ENCODE measurements at regions not wholly inside any gene's neighbourhood (a gene's known extent, or its start where the extent isn't known, plus 50 kb on each side); places are given as distances from the start of the nearest gene placed in this dataset.

- DNase-seq (ENCODE audit: low spot score) = no peak
These were observed 426.7 kb upstream of the ID4 start for GRCh38 chr6:19410481-19410880.

- no peak for DNase-seq (ENCODE audit: low spot score)
These were observed 423.8 kb upstream of the ID4 start for GRCh38 chr6:19413323-19413722.

GRCh38 chr6:19415605-19416326 is 421.4 kb upstream of the ID4 start:
- no peak for DNase-seq (ENCODE audit: low spot score)

DNA sequence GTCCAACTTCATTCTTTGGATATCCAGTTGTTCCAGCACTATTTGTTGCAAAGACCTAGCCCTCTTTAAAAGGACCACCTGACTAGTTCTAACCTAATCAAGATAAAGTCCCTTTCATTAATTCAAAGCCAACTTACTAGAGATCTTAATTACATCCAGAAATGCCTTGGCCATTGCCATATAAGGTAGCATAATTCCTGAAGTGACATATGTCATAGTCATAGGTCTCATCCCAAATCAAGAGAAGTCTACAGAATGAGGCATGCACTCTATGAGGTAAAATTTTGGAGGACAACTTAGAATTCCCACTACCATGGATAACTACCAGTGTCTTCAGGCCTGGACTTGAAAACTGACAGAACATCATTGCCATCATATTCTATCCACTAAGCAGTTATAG is 420.4 kb upstream of the ID4 start:
- no peak for DNase-seq (ENCODE audit: low spot score)

GRCh38 chr6:19417713-19418112 is 419.5 kb upstream of the ID4 start:
- DNase-seq (ENCODE audit: low spot score) = no peak

- DNase-seq (ENCODE audit: low spot score) = no peak
These were observed 412.3 kb upstream of the ID4 start for GRCh38 chr6:19424853-19425252.

GRCh38 chr6:19427548-19427947 is 409.6 kb upstream of the ID4 start:
- no peak for DNase-seq (ENCODE audit: low spot score)

GRCh38 chr6:19432966-19433498 is 404.1 kb upstream of the ID4 start:
- no peak for DNase-seq (ENCODE audit: low spot score)

DNA sequence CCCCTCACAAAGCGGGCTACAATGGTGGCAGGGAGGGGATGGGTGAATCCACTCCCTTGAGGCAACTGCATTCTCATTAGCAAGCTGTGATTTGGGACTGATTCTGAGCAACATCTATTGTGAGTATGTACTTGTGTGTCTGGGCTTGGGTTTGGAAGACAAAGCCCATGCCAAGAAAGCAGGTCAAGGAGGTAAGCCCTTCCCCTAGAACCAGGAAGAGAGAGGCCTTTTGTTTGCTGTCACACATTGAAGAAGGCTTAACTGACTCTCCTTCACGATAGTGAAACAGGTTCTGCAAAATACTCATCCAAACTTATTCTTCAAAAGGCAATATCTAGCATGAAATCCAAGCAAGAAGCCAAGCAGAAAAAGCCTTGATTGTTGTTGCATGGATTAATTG is 403.1 kb upstream of the ID4 start:
- no peak for DNase-seq (ENCODE audit: low spot score)

GRCh38 chr6:19435755-19436154 is 401.4 kb upstream of the ID4 start:
- no peak for DNase-seq (ENCODE audit: low spot score)

- no peak for DNase-seq (ENCODE audit: low spot score)
These were observed 398.4 kb upstream of the ID4 start for GRCh38 chr6:19438566-19439353.

DNA sequence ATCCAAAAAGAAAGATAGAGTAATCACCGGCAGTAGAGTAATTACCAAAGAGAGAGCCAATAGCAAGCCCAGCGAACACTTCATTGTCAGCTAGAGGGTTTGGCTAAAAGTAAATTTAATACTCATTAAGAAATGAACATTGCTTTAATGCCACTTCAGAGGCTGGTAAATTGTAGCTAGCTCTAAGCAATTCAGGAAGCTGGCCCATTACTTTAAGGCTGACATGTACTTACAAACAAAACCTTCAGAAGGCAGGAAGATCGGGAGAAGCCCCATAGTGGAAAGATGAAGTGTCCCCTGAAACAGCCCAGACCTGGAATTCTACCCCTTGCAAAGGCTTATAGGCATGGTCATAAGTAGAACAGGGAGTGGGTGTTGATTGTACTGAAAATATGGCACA is 396.6 kb upstream of the ID4 start:
- DNase-seq (ENCODE audit: low spot score) = no peak

DNA sequence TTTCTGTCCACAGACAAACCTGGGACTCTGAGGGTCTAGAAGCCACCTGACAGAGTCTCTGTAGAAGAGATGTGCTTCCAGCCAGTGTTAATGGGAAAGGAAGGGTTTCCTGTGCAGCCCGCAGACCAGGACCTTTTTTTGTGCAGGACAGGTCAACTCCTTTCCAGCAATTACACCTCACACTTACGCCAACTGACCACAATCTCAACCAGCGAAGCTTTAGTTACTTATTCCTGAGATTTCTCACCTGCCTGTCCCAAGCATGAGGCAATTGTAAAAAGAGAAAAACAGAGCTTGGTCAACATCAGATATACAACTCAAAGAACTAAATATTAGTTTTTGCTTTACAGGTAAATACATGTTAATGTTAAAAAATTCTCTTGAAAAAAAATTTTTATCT is 393.8 kb upstream of the ID4 start:
- DNase-seq (ENCODE audit: low spot score) = no peak

DNA sequence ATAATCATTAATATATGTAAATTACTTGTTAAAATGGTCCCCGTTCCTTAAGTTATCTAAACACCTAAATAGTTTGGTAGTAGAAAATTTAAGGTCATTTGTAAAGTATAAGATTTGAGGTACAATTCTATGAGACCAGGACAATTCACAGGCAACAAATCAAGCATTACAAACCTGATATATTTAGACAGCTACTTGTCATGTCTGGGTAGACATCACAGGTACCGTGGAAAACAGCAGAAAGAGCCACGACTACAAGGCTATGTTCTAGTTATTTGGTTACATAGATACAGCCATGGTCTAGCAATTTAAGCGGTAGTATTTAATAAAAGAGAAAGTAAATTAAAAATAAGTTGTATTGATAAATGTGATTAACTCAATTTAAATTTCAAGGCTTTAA is 393.1 kb upstream of the ID4 start:
- no peak for DNase-seq (ENCODE audit: low spot score)

- no peak for DNase-seq (ENCODE audit: low spot score)
These were observed 392.7 kb upstream of the ID4 start for GRCh38 chr6:19444481-19444880.

GRCh38 chr6:19446570-19446969 is 390.6 kb upstream of the ID4 start:
- DNase-seq (ENCODE audit: low spot score) = no peak

- DNase-seq (ENCODE audit: low spot score) = no peak
These were observed 386.5 kb upstream of the ID4 start for GRCh38 chr6:19450651-19451050.

- DNase-seq (ENCODE audit: low spot score) = no peak
These were observed 384.7 kb upstream of the ID4 start for GRCh38 chr6:19452495-19452894.

DNA sequence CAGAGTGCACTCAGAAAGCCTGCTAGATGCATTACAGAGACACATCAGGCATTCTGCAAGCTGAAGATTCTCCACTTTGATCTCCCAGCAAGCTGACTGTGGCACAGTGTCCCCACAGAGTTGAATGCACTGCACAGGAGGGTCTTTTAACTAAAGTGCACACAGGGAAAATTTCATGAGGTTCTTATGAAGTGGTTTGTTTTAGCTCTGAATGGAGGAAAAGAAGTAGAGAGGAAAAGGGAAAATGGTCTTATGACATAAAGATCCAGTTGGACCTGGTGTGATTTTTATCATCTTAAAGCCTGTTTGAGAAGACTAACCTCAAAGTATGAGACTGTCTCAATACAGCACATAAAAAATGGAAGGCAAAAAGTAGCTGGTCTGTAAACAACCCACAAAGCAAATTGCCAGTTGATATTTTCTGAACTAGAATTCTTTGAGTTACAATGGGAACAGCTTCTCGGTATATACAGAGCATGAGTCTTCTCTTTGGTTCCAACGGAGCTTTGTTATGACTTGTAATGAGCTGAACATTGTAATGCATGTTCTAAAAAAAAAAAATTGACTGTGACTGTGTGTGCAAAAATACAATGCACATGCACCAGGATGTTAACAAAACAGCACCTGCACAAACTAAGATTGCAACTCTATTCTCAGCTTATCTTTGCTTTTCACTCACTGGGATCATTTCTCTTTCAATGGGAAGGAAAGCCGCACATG is 383.0 kb upstream of the ID4 start:
- no peak for DNase-seq (ENCODE audit: low spot score)

- DNase-seq (ENCODE audit: low spot score) = no peak
These were observed 382.3 kb upstream of the ID4 start for GRCh38 chr6:19454721-19455392.

DNA sequence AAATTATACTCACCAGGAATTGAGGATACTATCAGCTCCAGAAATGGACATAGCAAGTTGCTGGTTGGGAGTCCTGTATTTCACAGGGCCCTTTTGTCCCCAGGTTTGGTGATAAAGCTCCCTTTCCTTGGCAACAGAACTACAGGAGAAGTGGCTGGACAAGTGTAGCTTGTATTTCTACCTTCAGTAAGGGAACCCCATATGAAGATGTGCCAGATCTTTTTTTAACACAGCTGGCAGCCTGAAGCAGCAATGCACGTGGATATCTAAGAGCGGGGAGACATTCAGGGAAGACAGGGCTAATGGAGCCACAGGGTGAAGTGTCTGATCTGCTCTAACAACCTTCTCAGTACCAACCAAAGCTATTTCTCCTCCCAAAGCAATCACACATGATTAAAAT is 373.9 kb upstream of the ID4 start:
- DNase-seq (ENCODE audit: low spot score) = no peak

GRCh38 chr6:19463925-19464324 is 373.2 kb upstream of the ID4 start:
- DNase-seq (ENCODE audit: low spot score) = no peak

Measured in cerebellar cortex (tissue), 1 donor.